OCI-LY7 (cell line): ENCODE measurements at regions not wholly inside any gene's neighbourhood (a gene's known extent, or its start where the extent isn't known, plus 50 kb on each side); places are given as distances from the start of the nearest gene placed in this dataset.

Source experiments
- EZH2phosphoT487 ChIP-seq: fragments of 200-600 bp; sonication (generic); IDR thresholded peaks from 2 replicates; pipeline ENCODE4 v1.6.1; 2018; ENCODE audit warnings: low read depth, borderline replicate concordance, mild to moderate bottlenecking, mixed run types, antibody characterized with exemption, low read length, moderate library complexity, mixed read lengths
- TF ChIP-seq, protein P1 (sequence below): fragments of 200-600 bp; sonication (generic); conservative IDR thresholded peaks from 2 replicates; pipeline ENCODE4 v1.5.1; 2014; ENCODE audit warnings: mild to moderate bottlenecking, antibody characterized with exemption, low read length, moderate library complexity, mixed read lengths

GRCh38 chr17:72046643-72047612 lies 73.9 kb upstream of the SOX9 start:
- TF ChIP-seq, protein P1, sequence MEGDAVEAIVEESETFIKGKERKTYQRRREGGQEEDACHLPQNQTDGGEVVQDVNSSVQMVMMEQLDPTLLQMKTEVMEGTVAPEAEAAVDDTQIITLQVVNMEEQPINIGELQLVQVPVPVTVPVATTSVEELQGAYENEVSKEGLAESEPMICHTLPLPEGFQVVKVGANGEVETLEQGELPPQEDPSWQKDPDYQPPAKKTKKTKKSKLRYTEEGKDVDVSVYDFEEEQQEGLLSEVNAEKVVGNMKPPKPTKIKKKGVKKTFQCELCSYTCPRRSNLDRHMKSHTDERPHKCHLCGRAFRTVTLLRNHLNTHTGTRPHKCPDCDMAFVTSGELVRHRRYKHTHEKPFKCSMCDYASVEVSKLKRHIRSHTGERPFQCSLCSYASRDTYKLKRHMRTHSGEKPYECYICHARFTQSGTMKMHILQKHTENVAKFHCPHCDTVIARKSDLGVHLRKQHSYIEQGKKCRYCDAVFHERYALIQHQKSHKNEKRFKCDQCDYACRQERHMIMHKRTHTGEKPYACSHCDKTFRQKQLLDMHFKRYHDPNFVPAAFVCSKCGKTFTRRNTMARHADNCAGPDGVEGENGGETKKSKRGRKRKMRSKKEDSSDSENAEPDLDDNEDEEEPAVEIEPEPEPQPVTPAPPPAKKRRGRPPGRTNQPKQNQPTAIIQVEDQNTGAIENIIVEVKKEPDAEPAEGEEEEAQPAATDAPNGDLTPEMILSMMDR: no peak
- no peak for TF ChIP-seq EZH2phosphoT487
